NCI-H1105 (cell line): ENCODE measurements at regions not wholly inside any gene's neighbourhood (a gene's known extent, or its start where the extent isn't known, plus 50 kb on each side); places are given as distances from the start of the nearest gene placed in this dataset.
"Not testable (repeated sequence)": the region's sequence is repeated elsewhere in the genome, so short reads cannot be mapped to it uniquely, and the experiment has no call there.

Experiments
- DNase-seq: peaks from one replicate; lab custom pipeline; 2025; lab: John Stamatoyannopoulos, UW

DNA sequence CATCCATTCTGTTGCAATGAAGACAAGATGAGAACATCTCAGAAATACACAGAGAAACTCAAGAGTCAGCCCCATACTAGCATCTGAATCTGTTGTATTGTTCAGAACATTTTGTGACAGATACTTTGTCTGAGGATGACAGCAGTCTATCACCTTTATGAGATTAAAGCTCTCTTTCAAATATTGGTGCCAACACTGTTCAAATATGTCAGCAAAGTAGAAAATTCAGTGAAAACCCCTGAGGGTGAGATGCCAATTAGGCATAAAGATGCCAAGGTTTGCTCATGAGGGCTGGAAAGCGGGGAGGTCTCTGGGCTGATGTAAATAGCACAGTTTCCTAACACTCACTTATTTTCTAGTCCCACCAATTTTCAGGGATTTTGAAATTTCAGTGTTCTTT lies 1054.2 kb upstream of the CRIM1 start:
- DNase-seq: no peak

DNA sequence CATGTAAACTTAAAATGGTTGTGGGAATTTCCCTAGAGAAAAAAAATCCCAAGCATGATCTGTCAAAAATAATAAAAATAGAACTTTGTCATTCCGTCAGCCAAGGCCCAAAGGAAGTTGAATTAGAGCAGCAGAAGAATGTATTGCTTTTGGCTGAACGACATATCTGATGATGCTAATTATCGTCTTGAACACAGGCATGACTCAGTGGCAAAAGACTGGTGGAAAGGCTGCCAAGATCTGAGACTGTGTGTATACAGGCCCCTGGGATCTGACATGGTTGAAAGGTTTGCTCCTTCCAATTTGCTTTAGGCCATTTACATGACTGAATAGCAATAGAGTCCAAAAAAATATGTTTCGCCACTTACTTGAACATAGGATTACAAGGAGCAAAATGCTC lies 1057.1 kb upstream of the CRIM1 start:
- DNase-seq: no peak

DNA sequence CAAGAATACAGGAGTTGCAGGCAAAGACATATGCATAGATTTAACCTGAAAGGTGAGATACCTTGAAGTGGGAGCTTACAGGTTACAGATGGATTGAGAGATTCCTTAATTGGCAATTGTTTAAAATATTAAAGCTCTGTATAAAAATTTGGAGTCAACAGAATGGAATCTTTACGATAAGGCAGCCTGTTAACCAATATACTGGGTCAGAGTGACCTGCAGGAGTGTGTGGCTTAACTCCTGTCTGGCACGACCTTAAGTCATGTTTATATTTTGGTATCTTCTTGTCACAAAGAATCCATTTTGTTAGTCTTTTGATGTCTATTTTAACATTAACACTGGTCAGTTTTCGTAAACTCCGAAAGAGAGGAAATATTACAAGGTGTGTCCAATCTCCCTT lies 1058.2 kb upstream of the CRIM1 start:
- DNase-seq: no peak

DNA sequence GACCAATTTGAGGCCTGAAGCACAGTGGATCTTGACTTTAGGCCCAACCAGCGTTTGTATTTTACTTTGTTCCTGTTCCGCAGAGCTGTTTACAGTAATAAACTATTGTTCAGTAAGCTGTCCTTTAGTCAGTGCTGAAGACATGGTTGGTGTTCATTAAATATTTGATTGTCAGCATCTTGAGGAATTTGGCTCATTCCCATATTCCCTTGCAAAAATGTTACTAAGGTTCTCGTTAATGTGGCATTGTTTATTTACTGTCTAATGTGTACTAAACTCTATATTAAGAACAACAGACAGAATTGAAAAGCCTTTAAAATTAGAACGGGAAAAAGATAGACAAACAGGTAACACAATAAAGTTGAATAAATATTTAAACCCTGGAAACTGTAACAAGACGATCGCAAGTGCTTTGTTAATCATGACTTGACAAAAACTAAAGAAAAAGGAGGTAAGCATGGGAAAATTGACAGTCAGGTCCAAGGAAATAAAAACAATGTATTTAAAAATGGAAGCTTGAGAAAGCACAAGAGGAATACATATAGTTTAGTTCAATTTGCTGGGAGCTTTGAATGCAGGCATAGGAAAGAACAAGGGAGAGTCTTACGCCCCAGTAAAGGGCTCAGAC lies 1060.8 kb upstream of the CRIM1 start:
- no peak for DNase-seq

DNA sequence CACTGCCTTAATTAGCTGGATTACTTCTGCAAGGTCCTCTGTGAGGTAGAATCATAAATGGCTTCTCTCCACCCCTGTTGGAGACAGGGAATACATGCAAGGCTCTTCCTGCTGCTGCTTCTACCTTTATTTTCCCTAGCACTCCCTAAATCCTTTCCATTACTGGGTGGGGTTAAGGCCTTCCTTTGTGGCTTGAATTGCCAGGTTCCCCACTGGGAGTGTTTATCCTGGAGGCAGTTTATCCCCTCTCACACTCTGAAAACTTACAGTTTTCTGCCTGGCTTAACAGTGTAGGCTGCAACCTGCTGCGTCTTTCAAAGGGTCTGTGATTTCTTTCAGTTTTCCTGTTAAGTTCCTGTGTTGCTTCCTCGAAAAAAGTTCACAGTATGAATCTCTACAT lies 1062.3 kb upstream of the CRIM1 start:
- no peak for DNase-seq

GRCh38 chr2:35292199-35292598 lies 1063.4 kb upstream of the CRIM1 start:
- no peak for DNase-seq

DNA sequence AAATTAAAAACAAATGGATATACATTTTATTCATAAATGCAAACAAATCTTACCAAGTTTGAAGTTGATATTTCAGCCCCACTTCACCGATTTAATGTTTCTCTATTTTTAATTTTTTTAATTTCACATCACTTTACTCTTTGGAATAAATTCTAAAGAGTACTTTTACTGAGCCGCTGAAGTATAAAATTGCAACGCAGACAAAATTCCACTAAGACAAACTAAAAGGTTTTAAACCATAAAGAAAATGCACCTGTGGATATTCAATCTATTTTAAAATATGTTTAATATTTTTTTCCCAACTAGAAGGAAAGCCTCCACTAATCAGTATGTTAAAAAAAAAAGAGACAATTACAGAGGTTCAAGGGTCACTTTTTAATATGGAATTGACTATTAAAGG lies 1073.9 kb upstream of the CRIM1 start:
- no peak for DNase-seq

DNA sequence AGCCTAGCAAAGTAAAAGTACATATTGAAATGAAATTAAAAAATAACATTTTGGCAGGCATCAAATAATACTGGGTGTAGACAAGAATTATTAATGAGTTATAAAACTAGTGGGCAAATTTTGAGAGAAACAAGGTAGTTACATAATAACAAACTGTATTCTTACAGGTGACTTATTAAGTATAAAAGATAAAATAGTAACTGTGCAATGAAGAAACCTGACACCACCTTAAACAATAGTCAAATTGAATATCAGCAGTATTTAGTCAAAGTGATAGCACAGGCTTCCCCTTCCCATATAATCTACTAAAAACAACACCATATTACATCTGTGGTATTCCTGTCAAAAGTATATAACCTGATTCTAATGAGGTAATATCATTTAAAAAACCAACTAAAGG lies 1099.8 kb upstream of the CRIM1 start:
- no peak for DNase-seq

- DNase-seq: no peak
Observed at GRCh38 chr2:35251156-35251555, 1104.4 kb upstream of the CRIM1 start.

- DNase-seq: no peak
Observed at GRCh38 chr2:35246702-35247101, 1108.9 kb upstream of the CRIM1 start.

DNA sequence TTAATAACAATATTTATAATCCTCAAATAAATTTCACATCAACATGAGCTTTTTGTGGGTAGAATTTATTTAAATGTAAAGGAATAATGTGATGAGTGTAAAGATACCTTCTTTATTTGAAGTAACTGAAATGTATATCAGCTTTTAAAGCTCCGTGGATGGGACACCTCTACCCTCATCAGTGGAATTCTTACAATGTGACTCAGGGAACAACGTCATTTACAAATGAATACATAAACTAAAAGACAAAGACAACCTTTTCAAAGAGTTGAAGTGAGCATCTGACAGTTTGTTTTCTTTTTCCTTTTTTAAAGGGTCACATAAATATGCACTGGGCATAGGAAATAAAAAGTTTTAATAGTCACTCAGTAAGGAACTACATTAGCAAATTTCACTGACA lies 1127.0 kb upstream of the CRIM1 start:
- DNase-seq: no peak

DNA sequence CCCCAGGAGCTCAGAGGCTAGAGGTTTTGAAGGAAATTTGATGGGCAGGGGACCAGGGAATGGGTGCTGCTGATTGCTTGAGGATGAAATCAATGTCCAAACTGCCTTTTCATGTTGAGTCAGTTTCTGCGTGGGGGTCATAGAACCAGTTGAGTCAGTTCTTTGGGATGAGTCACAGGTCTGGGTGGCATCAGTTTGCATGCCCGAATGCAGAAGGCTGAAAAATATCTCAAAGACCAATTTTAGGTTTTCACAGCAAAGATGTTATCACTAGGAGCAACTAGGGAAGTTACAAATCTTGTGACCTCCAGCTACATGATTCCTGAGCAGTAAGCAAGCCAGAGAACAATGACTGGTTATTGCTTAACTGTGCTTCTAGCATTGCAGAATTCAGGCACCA lies 1135.1 kb upstream of the CRIM1 start:
- DNase-seq: no peak

DNA sequence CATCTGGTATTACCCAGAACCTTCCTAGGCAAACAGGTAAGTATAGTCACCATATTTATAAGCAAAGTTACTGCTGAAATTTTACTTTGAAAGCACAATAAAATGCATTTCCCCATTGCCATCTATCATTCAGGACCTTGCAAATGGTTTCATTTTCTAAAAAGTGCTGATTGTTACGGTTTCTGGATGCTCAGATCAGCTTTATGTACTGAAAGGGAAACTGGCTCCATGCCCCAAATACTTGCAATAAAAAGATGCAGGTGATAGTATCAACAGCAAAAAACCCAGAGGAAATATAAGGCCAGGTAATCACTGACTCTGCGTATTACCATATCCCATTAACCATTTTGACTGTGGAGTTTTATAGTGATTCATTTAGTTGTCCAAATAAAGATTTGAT lies 1150.7 kb upstream of the CRIM1 start:
- no peak for DNase-seq

DNA sequence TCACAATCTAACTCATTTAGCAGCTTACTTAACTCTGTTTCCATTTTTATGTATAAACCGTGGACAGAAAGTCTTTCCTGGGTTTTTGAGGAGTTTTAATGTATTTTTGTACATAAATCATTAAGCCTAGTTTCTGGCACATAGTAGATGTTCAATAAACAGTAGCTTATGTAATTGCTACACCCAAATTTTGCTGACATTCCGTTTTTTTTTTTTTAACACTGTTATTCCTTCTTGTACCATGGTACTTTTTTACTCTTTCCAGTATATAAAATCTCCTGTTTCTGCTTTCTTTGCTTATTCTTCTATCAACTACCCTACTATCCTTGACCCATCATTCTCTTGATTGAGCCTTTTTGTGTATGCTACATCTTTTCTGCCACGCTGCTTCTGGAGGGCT lies 1151.3 kb upstream of the CRIM1 start:
- DNase-seq: no peak

DNA sequence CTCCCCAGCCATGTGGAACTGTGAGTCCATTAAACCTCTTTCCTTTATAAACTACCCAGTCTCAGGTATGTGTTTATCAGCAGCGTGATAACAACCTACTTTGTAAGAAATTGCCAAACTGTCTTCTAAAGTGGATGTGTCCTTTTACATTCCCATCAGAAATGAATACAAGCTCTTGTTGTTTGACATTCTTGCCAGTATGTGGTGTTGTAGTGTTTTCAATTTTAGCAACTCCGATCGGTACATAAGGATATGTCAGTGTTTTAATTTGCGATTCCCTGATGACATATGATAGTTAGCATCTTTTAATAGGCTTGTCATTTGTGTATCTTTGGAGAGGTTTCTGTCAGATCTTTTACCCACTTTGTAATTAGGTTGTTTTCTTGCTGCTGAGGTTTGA lies 1156.3 kb upstream of the CRIM1 start:
- DNase-seq: no peak

GRCh38 chr2:35185861-35186412 lies 1169.6 kb upstream of the CRIM1 start:
- DNase-seq: no peak

- DNase-seq: no peak
Observed at GRCh38 chr2:35184471-35184870, 1171.1 kb upstream of the CRIM1 start.

DNA sequence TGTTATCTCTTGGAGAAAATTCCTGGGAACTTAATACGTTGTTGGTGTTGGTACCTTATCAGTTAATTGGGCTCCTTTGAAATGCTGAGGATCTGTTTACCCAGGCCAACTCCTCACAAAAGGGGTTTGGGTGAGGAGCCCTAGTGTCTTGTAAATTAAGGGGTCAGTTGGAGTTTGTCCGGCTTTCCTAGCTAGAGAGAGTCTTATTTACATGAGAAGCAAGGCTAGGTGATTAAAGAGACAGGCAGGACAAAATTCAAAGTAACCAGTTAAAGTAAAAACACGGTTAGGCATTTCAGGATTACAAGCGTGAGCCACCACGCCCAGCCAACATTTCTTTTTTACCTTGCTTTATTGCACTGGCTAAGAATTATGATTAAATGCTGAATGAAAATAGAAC lies 1178.9 kb upstream of the CRIM1 start:
- not testable (repeated sequence) for DNase-seq

- DNase-seq: no peak
Observed at GRCh38 chr2:35174845-35175244, 1180.7 kb upstream of the CRIM1 start.

- no peak for DNase-seq
Observed at GRCh38 chr2:35172687-35173086, 1182.9 kb upstream of the CRIM1 start.

- DNase-seq: no peak
Observed at GRCh38 chr2:35168351-35168750, 1187.2 kb upstream of the CRIM1 start.

DNA sequence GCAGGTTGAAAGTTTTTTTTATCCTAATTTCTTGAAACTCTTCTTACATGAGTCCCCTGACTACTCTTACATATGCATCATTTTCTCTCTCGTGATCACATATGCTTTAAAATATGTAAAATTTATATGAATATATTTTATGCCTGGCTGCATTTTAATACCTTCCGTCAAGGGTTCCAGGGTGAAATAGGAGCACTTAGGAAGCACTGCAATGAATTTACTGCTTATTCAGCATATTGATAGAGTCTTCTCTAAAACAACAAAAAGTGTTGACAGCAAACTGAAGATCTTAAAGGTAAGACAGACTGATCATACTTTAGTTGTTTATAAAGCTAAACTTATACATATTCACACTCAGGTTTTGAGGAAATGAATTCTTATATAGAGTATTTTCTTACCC lies 1191.6 kb upstream of the CRIM1 start:
- DNase-seq: no peak

DNA sequence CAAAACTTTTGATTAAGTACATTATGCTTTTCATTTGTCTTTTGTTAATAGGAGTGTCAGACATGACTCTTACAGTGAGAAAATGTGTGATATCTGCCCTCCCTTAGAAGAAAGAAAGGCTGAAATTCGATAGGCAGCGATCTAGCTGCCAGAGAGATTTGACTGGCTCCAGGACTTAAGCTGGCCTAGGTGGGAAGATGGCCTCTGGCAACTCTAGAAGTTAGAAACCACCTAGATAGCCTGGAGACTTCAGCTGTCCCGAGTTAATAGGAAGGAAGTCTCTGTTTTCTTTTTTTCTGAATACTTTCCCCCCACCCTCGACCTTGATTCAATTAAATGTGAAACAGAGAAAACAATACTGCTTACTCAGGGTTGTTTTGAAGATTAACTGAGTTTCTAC lies 1194.7 kb upstream of the CRIM1 start:
- DNase-seq: no peak

- DNase-seq: no peak
Observed at GRCh38 chr2:35125871-35126270, 1229.7 kb upstream of the CRIM1 start.

- no peak for DNase-seq
Observed at GRCh38 chr2:35125278-35125677, 1230.3 kb upstream of the CRIM1 start.
